ENCODE measurements at regions not wholly inside any gene's neighbourhood (a gene's known extent, or its start where the extent isn't known, plus 50 kb on each side); places are given as distances from the start of the nearest gene placed in this dataset.

GRCh38 chr9:80540387-80540786 is 968.6 kb downstream of the TLE4 start:
- TF ChIP-seq CTCF (IDR thresholded peaks at IDR 0.05) (no peak), POLR2A (IDR thresholded peaks at IDR 0.05) (no peak)
